NK-92 treated with Interleukin-12 subunit alpha and Interleukin-12 subunit beta, amount 100 ng/mL, for 24 hours (cell line): ENCODE measurements at regions not wholly inside any gene's neighbourhood (a gene's known extent, or its start where the extent isn't known, plus 50 kb on each side); places are given as distances from the start of the nearest gene placed in this dataset.
"Not testable (repeated sequence)": the region's sequence is repeated elsewhere in the genome, so short reads cannot be mapped to it uniquely, and the experiment has no call there.

Source experiments
- DNase-seq: peaks from one replicate; lab custom pipeline; 2025; lab: John Stamatoyannopoulos, UW

GRCh38 chr4:170697045-170697444 lies 607.3 kb upstream of the AADAT start:
- no peak for DNase-seq

- DNase-seq, result no peak
These were observed 601.4 kb upstream of the AADAT start for GRCh38 chr4:170691168-170691567.

- DNase-seq, result no peak
These were observed 598.0 kb upstream of the AADAT start for GRCh38 chr4:170687751-170688150.

GRCh38 chr4:170685701-170686100 lies 595.9 kb upstream of the AADAT start:
- not testable (repeated sequence) for DNase-seq

- no peak for DNase-seq
These were observed 593.0 kb upstream of the AADAT start for GRCh38 chr4:170682558-170683294.

GRCh38 chr4:170682087-170682486 lies 592.3 kb upstream of the AADAT start:
- DNase-seq, result not testable (repeated sequence)

- DNase-seq, result no peak
These were observed 586.0 kb upstream of the AADAT start for GRCh38 chr4:170675568-170676262.

- no peak for DNase-seq
These were observed 584.4 kb upstream of the AADAT start for GRCh38 chr4:170674176-170674575.

- no peak for DNase-seq
These were observed 582.7 kb upstream of the AADAT start for GRCh38 chr4:170672381-170672965.

GRCh38 chr4:170671171-170671570 lies 581.4 kb upstream of the AADAT start:
- no peak for DNase-seq

- DNase-seq, result no peak
These were observed 578.1 kb upstream of the AADAT start for GRCh38 chr4:170667814-170668213.

- no peak for DNase-seq
These were observed 577.2 kb upstream of the AADAT start for GRCh38 chr4:170666909-170667308.

- DNase-seq, result no peak
These were observed 572.5 kb upstream of the AADAT start for GRCh38 chr4:170662250-170662649.

GRCh38 chr4:170657761-170658160 lies 568.0 kb upstream of the AADAT start:
- no peak for DNase-seq

GRCh38 chr4:170656506-170656905 lies 566.8 kb upstream of the AADAT start:
- DNase-seq, result no peak

GRCh38 chr4:170652571-170652970 lies 562.8 kb upstream of the AADAT start:
- DNase-seq, result no peak

- no peak for DNase-seq
These were observed 562.0 kb upstream of the AADAT start for GRCh38 chr4:170651786-170652185.

GRCh38 chr4:170627418-170627817 lies 537.7 kb upstream of the AADAT start:
- DNase-seq, result no peak

- DNase-seq, result no peak
These were observed 534.1 kb upstream of the AADAT start for GRCh38 chr4:170623899-170624298.

- no peak for DNase-seq
These were observed 520.7 kb upstream of the AADAT start for GRCh38 chr4:170610434-170610833.

GRCh38 chr4:170599894-170600293 lies 510.1 kb upstream of the AADAT start:
- DNase-seq, result no peak

GRCh38 chr4:170591076-170591475 lies 501.3 kb upstream of the AADAT start:
- no peak for DNase-seq

GRCh38 chr4:170589597-170590191 lies 499.9 kb upstream of the AADAT start:
- no peak for DNase-seq
